HEK293T (cell line): ENCODE measurements at regions not wholly inside any gene's neighbourhood (a gene's known extent, or its start where the extent isn't known, plus 50 kb on each side); places are given as distances from the start of the nearest gene placed in this dataset.

Experiments
- CTCF ChIA-PET: fragments of 350-600 bp; formaldehyde crosslinking; extraction: SDS; loops from one replicate; lab custom pipeline; 2021; ENCODE audit warnings: antibody characterized with exemption, inconsistent platforms; lab: Yijun Ruan, JAX
- POLR2A ChIA-PET: fragments of 350-600 bp; formaldehyde crosslinking; extraction: SDS; loops from one replicate; lab custom pipeline; 2020; ENCODE audit warnings: antibody characterized with exemption, inconsistent platforms; lab: Yijun Ruan, JAX
- DNase-seq: peaks from one replicate; pipeline ENCODE4 v3.0.0; 2012; ENCODE audit warnings: mixed read lengths; ENCODE audit errors: extremely low spot score
- ARNT ChIP-seq: fragments of 450-650 bp; IDR thresholded peaks from 2 replicates; pipeline ENCODE4 v1.6.1; 2017; ENCODE audit warnings: mild to moderate bottlenecking
- BHLHE40 ChIP-seq: fragments of 450-650 bp; IDR thresholded peaks from 2 replicates; pipeline ENCODE4 v1.6.1; 2016; ENCODE audit warnings: mild to moderate bottlenecking, moderate library complexity, borderline replicate concordance
- CTBP1 ChIP-seq: fragments of 450-650 bp; IDR thresholded peaks from 2 replicates; pipeline ENCODE4 v1.6.1; 2016; ENCODE audit warnings: borderline replicate concordance
- ELF4 ChIP-seq: fragments of 450-650 bp; IDR thresholded peaks from 2 replicates; pipeline ENCODE4 v1.6.1; 2017; ENCODE audit warnings: antibody characterized with exemption
- FOXA1 ChIP-seq: fragments of 450-650 bp; IDR thresholded peaks from 2 replicates; pipeline ENCODE4 v1.6.1; 2016; ENCODE audit warnings: mild to moderate bottlenecking
- FOXK2 ChIP-seq: fragments of 450-650 bp; IDR thresholded peaks from 2 replicates; pipeline ENCODE4 v1.6.1; 2016; ENCODE audit warnings: mild to moderate bottlenecking
- FOXM1 ChIP-seq: fragments of 450-650 bp; IDR thresholded peaks from 2 replicates; pipeline ENCODE4 v1.6.1; 2017; ENCODE audit warnings: mild to moderate bottlenecking, borderline replicate concordance
- HDGF ChIP-seq: fragments of 450-650 bp; IDR thresholded peaks from 2 replicates; pipeline ENCODE4 v1.6.1; 2017; ENCODE audit warnings: antibody characterized with exemption, borderline replicate concordance
- L3MBTL2 ChIP-seq: fragments of 450-650 bp; conservative IDR thresholded peaks from 2 replicates; pipeline ENCODE4 v1.6.1; 2016; ENCODE audit warnings: mild to moderate bottlenecking
- LEF1 ChIP-seq: fragments of 450-650 bp; IDR thresholded peaks from 2 replicates; pipeline ENCODE4 v1.6.1; 2017; ENCODE audit warnings: mild to moderate bottlenecking, borderline replicate concordance
- NFRKB ChIP-seq: fragments of 450-650 bp; IDR thresholded peaks from 2 replicates; pipeline ENCODE4 v1.6.1; 2016; ENCODE audit warnings: mild to moderate bottlenecking, moderate library complexity
- SP1 ChIP-seq: fragments of 450-650 bp; IDR thresholded peaks from 2 replicates; pipeline ENCODE4 v1.6.1; 2017
- SUZ12 ChIP-seq: fragments of 450-650 bp; IDR thresholded peaks from 2 replicates; pipeline ENCODE4 v1.6.1; 2016; ENCODE audit warnings: mild to moderate bottlenecking
- TARDBP ChIP-seq: fragments of 450-650 bp; IDR thresholded peaks from 2 replicates; pipeline ENCODE4 v1.6.1; 2016
- ZNF384 ChIP-seq: fragments of 450-650 bp; IDR thresholded peaks from 2 replicates; pipeline ENCODE4 v1.6.1; 2016
- TF ChIP-seq, protein P1 (sequence below): fragments of 450-650 bp; IDR thresholded peaks from 2 replicates; pipeline ENCODE4 v1.6.1; 2016

DNA sequence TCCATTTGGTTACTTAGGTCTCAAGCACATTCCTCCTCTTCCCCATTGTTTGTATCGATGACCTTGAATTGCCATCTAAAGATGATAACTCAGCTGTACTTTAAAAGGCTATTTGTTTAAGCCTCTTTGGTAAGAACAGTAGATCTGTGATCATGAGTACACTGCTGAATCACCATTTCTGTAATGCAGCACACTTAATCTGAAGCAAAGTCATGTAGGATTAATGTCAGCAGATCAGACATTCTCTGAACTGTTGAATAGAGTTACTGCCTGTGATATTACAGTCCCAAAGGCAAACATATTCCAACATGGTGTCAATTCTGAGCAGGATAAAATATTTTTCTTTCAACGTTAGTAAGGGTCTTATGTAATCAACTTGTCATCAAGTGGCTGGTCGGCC, 631.6 kb downstream of the TECRL start:
- TF ChIP-seq BHLHE40 (no peak), NFRKB (no peak), TARDBP (no peak), ZNF384 (no peak), HDGF (no peak), ARNT (no peak)
- no peak for DNase-seq
- CTCF ChIA-PET = no interaction called here
- POLR2A ChIA-PET = no interaction called here

DNA sequence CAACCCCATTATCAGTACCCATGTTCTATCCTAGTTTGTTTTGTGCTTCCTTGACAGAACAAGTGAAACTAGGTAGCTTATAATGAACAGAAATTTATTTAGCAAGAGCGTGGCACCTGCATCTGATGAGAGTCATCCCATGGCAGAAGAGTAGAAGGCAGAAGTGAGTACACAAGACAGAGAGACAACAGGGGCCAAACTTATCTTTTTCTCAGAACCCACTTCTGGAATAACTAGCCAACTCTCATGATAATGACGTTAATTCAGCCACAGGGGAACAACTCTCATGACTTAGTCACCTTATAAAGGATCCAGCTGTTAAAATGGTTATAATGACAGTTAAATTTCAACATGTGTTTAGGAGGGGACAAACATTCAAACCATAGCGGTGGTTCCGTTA, 644.9 kb downstream of the TECRL start:
- CTCF ChIA-PET = no interaction called here
- POLR2A ChIA-PET = no interaction called here
- DNase-seq = no peak
- TF ChIP-seq ELF4 (no peak), SUZ12 (no peak), LEF1 (no peak), FOXM1 (no peak), CTBP1 (no peak), BHLHE40 (no peak), ARNT (no peak), FOXK2 (no peak), ZNF384 (no peak), SP1 (no peak)

DNA sequence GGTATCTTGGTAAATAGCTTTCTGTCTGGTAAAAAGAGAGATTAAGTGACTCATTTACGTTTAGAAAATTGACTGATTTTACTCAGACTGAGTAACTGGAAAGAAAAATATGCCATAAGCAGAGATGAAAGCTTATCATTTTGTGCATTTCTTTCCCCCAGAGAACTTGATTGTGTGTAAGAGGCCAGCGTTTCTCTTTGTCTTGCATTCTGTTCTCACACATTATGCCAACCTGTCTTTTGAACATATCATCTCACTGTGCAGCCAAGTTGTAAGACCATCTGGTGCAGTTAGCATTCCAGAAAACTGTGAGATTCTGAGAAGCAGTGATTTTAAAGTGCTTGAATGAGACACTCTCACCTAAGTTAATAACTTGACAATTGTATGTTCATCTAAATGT, 651.3 kb downstream of the TECRL start:
- DNase-seq = no peak
- TF ChIP-seq ZNF384 = no peak
- no peak for TF ChIP-seq ARNT
- TF ChIP-seq FOXM1 = no peak
- TF ChIP-seq, protein P1, sequence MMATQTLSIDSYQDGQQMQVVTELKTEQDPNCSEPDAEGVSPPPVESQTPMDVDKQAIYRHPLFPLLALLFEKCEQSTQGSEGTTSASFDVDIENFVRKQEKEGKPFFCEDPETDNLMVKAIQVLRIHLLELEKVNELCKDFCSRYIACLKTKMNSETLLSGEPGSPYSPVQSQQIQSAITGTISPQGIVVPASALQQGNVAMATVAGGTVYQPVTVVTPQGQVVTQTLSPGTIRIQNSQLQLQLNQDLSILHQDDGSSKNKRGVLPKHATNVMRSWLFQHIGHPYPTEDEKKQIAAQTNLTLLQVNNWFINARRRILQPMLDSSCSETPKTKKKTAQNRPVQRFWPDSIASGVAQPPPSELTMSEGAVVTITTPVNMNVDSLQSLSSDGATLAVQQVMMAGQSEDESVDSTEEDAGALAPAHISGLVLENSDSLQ = no peak
- no peak for TF ChIP-seq L3MBTL2
- TF ChIP-seq SUZ12 = no peak
- no peak for TF ChIP-seq BHLHE40
- no peak for TF ChIP-seq FOXA1
- TF ChIP-seq LEF1 = no peak
- no peak for TF ChIP-seq FOXK2

DNA sequence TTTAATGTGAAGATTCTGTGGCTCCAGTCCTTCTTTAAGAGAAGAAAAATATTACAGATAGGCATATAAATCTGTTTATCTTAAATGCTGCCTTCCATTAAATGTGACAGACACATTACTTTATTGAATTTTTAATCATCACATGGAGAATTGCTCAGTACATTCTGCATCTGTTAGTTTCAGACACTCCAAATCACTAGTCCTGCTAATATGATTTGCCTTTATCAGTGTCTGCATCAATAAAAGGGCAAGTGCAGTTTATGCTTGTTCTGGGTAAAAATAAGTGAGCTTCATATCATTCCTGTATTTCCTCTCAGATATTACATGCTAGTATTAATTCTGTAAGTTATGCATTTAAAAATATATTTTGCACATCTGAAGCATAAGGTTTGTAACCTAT, 666.4 kb downstream of the TECRL start:
- ChIA-PET POLR2A (no interaction called here), CTCF (no interaction called here)
- no peak for TF ChIP-seq TARDBP
- no peak for TF ChIP-seq SP1
- no peak for DNase-seq

More for the DNA sequence above, 651.3 kb downstream of the TECRL start:
- POLR2A ChIA-PET = no interaction called here
- CTCF ChIA-PET = no interaction called here

DNA sequence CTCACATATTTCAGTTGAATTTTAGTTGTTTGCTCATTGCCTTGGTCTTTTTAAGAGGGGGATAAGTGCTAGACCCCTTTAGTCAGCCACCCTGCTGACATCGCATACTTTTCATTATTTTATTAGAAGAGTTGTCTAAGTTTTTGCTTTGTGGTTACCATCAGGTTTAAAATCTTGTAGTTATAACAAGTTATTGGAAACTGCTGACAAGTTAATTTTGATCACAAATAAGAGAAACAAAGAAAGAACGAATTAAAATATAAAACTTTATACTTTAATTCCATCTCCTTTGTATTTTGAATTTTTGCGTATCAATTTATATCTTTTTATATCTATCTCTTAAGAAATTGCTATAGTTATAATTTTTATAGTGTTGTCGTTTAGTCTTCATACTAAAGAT, 679.7 kb downstream of the TECRL start:
- ChIA-PET CTCF (no interaction called here), POLR2A (no interaction called here)
- TF ChIP-seq BHLHE40 (no peak), FOXM1 (no peak), ARNT (no peak), HDGF (no peak), FOXA1 (no peak), SP1 (no peak), SUZ12 (no peak), ELF4 (no peak), L3MBTL2 (no peak), CTBP1 (no peak), LEF1 (no peak), NFRKB (no peak), ZNF384 (no peak), TARDBP (no peak), FOXK2 (no peak)
- TF ChIP-seq, protein P1 = no peak
- no peak for DNase-seq

DNA sequence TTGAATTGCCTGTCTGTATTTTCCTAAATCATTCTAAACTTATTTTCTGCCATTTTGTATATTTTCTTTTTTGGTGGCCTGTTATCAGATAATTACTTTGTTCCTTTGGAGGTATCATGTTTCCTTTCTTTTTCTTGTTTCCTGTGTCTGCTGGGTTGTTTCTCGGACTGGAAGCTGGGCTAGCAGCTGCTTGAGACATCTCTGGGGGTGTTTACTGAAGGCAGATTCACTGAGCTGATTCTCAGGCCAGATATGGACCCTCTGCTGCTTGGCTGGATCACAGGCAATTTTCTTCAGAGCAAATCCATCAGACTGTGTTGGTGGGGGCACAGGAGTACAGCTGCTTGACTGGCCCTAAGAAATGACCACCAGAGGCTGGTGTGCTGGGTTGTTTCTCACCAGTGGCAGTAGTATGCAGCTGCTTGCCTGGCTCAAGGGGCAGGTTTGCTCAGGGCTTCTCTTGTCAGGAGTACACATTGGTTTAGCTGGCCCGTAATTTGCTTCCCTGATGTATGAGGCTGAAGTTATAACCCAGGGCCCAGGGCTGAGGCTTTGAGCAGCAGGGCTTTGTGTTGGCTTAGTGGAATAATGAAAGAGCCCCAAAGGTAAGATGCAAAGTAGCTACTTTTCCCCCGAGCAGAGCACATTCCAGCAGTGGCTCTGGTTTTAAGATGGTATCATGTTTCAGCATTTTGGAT, 680.6 kb downstream of the TECRL start:
- ChIA-PET POLR2A (no interaction called here), CTCF (no interaction called here)
- no peak for TF ChIP-seq TARDBP
- TF ChIP-seq ELF4 = no peak
- TF ChIP-seq, protein P1 = no peak
- no peak for TF ChIP-seq FOXA1
- no peak for TF ChIP-seq BHLHE40
- no peak for TF ChIP-seq SUZ12
- TF ChIP-seq FOXM1 = no peak
- peak; percentile 12 for DNase-seq

DNA sequence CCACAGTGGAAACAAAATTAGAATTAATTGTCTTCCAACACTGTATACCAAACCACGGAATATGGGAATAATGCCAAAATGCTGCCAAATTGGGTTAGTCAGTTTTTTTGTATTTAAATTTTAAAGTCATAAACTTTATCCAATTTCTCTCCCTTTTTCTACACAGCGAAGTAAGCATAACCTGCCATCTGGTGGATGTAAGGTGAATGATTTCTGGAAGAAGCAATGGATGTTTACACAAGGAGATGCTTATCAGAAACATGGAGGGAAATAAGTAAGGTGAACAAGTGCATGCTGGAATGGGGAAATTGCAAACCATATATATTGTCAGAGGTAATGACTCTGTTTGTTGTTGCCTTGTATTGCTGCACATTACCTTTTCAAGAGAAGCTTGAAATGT, 691.9 kb downstream of the TECRL start:
- ChIA-PET POLR2A (no interaction called here), CTCF (no interaction called here)
- no peak for TF ChIP-seq HDGF
- TF ChIP-seq LEF1 = no peak
- TF ChIP-seq SP1 = no peak
- TF ChIP-seq NFRKB = no peak
- TF ChIP-seq FOXA1 = peak; percentile 60; the same call in 1 of the 2 replicates
- DNase-seq = peak; percentile 20
